Inferior parietal cortex (tissue), 1 donor: ENCODE measurements at regions not wholly inside any gene's neighbourhood (a gene's known extent, or its start where the extent isn't known, plus 50 kb on each side); places are given as distances from the start of the nearest gene placed in this dataset.
"Not testable (repeated sequence)": the region's sequence is repeated elsewhere in the genome, so short reads cannot be mapped to it uniquely, and the experiment has no call there.

Experiments
- DNase-seq: peaks from one replicate; pipeline ENCODE4 v3.0.0-alpha.2; 2016; ENCODE audit errors: extremely low spot score

- no peak for DNase-seq
Observed at GRCh38 chr3:197406266-197406665, 107.9 kb upstream of the DLG1 start.

DNA sequence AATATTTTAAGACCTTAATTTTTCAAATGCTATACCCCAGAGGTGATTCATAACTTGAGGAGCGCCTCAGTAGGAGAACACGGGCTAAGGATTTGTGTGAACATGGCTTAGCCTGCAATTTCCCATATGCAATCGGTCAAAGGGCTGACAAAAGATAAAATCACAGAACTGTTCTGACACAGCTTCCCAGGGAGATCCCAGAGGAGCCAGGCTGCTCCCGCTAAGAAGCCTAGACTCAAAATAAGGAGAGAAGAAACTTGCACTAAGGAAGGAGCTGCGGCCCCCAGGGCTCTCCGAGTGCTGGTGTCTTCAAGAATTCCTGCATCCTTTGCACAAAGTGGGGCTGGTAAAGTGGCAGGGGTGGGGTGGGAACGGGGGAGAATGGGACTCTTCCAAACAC, 106.3 kb upstream of the DLG1 start:
- DNase-seq, result no peak

DNA sequence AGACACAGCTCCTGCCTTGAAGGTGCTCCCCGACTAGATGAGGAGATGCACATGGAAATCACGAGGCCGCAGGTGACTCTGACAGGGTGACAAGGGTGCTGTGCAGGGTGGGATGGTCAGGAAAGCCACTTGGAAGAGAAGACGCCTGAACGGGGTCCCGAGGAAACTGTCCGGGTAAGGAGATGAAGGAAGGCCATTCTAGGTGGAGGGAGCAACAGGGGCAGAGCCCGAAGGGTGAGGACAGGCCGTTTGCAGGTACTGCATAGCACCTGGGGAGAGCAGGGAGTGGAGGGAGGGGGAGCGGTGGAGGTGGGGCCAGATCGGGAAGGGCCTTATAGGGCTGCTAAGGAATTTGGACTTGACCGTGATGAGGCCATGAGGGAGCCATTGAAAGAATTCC, 105.6 kb upstream of the DLG1 start:
- no peak for DNase-seq

GRCh38 chr3:197402401-197402800, 104.0 kb upstream of the DLG1 start:
- DNase-seq, result not testable (repeated sequence)

- no peak for DNase-seq
Observed at GRCh38 chr3:197399486-197399885, 101.1 kb upstream of the DLG1 start.

GRCh38 chr3:197398286-197398878, 100.0 kb upstream of the DLG1 start:
- no peak for DNase-seq

GRCh38 chr3:197397838-197398237, 99.4 kb upstream of the DLG1 start:
- DNase-seq, result no peak

- no peak for DNase-seq
Observed at GRCh38 chr3:197394464-197395321, 96.3 kb upstream of the DLG1 start.

- DNase-seq, result not testable (repeated sequence)
Observed at GRCh38 chr3:197394126-197394463, 95.7 kb upstream of the DLG1 start.

- no peak for DNase-seq
Observed at GRCh38 chr3:197393711-197394110, 95.3 kb upstream of the DLG1 start.

DNA sequence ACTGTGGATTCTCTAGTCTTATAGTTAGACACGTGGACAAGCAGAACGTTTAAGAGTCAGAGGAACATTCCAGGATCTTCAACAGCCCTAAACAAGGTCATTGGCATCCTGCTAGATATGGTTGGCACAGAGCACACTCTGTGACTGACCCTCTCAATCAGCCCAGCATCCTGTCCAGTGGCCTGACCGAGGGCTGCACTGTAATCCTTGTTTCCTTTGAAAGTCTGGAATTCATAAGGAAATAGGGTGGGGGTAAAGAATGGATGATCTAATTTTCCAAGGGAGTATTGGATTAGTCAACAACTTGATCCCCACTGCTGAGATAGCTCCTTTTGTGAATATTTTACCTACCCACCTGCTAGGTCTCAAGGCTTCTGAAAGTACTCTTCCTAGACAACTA, 94.5 kb upstream of the DLG1 start:
- no peak for DNase-seq

GRCh38 chr3:197381371-197381770, 83.0 kb upstream of the DLG1 start:
- DNase-seq, result no peak

- no peak for DNase-seq
Observed at GRCh38 chr3:197380786-197381185, 82.4 kb upstream of the DLG1 start.

DNA sequence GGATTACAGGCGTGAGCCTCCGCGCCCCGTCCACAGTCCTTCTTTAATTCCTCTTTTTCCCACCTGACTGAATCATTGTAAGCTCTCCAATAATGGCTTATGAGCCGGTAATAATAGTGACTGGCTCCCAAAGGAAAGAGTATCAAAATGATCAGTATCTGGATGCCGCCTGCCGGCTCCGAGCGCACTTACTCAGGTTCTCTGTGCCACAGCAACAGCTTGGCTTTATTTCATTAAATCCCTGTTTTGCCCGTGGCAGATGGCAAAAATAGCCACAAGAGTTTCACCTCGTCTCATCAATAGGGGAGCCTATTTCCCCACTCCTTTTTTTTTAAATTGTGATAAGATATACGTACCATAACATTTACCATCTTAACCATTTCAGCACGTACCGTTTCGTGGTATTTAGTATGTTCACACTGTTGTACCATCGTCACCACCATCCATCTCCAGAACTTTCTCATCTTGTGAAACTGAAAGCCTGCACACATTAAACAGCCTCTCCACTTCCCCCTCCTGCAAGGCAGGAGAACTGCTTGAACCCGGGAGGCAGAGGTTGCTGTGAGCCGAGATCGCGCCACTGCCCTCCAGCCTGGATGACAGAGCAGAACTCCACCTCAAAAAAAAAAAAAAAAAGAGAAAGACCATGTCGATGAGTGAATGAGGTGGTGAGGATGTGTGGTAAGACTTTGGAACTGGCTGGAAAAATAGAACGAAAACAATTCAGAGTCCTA, 80.7 kb upstream of the DLG1 start:
- DNase-seq, result no peak

DNA sequence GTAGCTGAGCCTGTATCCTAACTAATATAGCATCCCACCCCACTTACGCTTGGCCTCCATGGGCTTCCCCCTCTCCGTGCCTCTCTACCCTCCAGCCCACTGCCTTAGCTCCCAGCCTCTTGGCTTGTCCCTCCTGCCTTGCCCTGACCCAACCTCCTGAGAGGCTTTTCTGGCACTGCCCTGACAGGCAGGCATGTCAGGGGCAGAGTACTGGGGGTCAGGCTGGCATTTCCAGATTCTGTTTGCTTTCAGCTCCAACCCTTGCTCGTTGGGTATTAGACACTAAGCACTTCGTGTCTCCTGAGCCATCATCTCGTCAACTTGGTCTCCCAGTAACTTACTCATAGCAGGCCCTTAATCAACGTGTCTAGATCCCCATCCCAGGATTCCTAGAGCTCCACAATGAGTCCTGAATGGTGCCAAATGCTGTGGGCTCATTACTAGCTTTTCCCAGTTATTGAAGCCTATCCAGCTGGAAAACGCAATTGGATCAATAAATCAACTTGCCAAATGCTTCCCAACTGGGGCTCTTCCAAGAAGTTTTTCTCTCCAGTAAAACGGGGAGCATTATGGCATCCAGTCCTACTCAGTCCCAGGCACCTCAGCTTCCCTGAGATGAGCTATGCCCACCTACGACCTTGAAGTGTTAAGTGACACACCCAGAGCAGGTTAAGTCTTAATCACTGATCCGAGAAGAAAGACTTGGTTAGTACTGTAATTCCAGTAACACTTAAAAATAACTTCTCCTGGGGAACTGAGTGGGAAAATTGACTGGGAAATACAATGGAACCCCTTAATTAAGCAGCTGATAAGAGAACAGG, 78.5 kb upstream of the DLG1 start:
- no peak for DNase-seq

DNA sequence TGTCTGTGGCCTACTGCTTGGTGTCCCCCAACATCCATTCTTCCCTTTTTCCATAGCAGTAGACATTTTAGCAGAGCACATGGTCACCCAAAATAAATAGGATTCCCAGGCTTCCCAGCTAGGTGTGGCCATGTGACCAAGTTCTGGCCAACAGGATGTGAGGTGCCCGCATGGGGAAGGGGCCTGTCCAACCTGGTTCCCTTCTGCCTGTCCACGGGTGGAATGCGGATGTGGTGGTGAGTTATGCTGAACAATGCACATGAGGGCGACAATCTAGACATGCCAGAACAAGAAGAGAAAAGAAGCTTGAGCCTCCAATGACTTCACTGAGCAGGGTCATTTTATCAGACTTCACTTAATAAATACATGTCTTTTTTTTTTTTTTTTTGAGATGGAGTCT, 77.6 kb upstream of the DLG1 start:
- DNase-seq, result no peak

DNA sequence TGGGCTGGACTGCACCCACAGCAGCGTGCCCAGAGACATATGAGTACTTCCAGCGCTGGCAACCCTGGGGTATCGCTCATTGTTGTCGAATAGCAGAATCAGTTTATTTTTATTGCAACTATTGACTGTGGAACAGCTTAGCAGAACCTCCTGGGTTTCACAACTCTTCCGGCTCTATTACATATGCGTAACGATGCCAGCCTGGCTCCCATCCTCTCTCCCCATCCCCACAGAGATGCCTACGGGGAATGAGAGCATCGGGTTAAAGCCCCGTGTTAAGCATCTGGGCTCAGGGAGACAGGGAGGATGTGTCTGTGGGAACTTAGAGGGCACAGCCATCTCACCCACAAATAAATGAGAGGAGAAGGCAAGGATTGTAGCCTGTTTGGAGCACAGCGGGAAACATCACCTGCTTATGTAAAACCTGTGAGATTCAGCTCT, 76.6 kb upstream of the DLG1 start:
- DNase-seq, result no peak

- DNase-seq, result no peak
Observed at GRCh38 chr3:197373096-197373495, 74.7 kb upstream of the DLG1 start.

- DNase-seq, result no peak
Observed at GRCh38 chr3:197372047-197372661, 73.7 kb upstream of the DLG1 start.

DNA sequence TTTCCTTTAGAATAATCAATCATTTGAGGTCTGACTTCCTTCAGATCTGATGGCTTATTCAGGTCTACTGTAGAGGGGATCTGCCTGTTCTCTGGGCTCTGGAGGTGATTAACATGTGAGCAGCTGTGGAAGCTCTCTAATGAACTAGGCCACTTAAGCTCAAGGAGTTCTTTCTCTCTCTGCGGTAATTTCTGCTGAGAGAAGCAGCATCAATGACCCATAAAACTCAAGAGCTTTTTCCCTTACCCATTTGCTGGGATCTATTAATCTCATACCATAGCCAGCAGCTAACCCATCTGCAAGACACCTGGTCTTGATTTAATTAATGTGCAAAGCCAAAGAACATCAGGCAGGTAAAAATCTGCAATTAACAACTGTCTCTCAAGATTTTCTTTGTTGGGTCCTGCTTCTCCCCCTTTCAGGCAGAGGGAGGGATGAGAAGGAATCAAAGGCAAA, 73.2 kb upstream of the DLG1 start:
- DNase-seq, result no peak

DNA sequence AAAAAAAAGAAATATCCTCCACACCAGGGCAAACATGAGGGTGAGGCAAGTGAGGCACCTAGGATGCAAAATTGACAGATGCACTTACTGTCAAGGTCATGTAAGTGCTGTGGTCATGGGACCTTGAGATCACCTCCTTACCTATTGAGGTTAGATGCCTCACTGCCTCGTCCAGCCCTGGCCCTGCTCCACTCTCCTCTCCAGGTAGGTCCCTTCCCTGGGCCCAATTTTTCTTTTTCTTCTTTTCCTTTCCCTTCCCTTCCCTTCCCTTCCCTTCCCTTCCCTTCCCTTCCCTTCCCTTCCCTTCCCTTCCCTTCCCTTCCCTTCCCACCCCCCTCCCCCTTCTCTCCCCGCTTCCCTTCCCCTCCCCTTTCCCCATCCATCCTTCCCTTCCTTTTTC, 71.1 kb upstream of the DLG1 start:
- no peak for DNase-seq
